HepG2 (cell line): ENCODE measurements at regions not wholly inside any gene's neighbourhood (a gene's known extent, or its start where the extent isn't known, plus 50 kb on each side); places are given as distances from the start of the nearest gene placed in this dataset.

Source experiments
- ATAC-seq: fragments of 200-7000 bp; cut with Tn5 transposase; 3 replicates; pipeline ENCODE4 v1.9.1; 2020; ENCODE audit warnings: mild to moderate bottlenecking, moderate library complexity
- BruUV-seq: library from RNA; stranded (reverse); fragments of 400-500 nt; replicated peaks from 2 replicates; lab custom pipeline; 2021; lab: Mats Ljungman, UMichigan
- CTCF ChIA-PET: fragments of 300-600 bp; formaldehyde crosslinking; extraction: SDS; loops from one replicate; lab custom pipeline; 2021; ENCODE audit warnings: low total read pairs, inconsistent platforms, low intra/inter-chr PET ratio; lab: Yijun Ruan, JAX
- POLR2A ChIA-PET: fragments of 350-600 bp; sonication (Branson Sonifier 250); formaldehyde crosslinking; loops from one replicate; lab custom pipeline; 2020; ENCODE audit warnings: antibody characterized with exemption, inconsistent platforms; lab: Yijun Ruan, JAX
- DNase-seq: peaks from one replicate; pipeline ENCODE4 v3.0.0-alpha.2; 2015; ENCODE audit warnings: low spot score
- FAIRE-seq: peaks from 3 replicates; lab custom pipeline; 2011; peaks lifted over from hg19 to GRCh38; lab: Jason Lieb, UNC
- H2AFZ ChIP-seq: one replicate; pipeline ENCODE4 v1.6.1; 2011; ENCODE audit warnings: low read length, inconsistent platforms
- H3K27ac ChIP-seq: fragments of 300-600 bp; 3 replicates; pipeline ENCODE4 v1.8.0; 2011; ENCODE audit warnings: mixed run types, mild to moderate bottlenecking, mixed read lengths, low read length, inconsistent platforms; ENCODE audit not compliant: insufficient read depth; ENCODE audit errors: extremely low read length
- H3K27me3 ChIP-seq, 2 experiments: fragments of 200-600 bp in 1 of 2; 2 replicates in 1 of 2; 3 replicates in 1 of 2; pipeline versions ENCODE4 v1.6.0 to v1.8.0; 2011; ENCODE audit warnings: low read length in 2 of 2, mild to moderate bottlenecking in 2 of 2, moderate library complexity in 2 of 2, inconsistent platforms in 1 of 2; ENCODE audit not compliant: insufficient read depth in 2 of 2, control insufficient read depth in 1 of 2
- H3K36me3 ChIP-seq, 2 experiments: fragments of 200-600 bp in 1 of 2; replicated peaks in 1 of 2; 2 replicates in 1 of 2; 3 replicates in 1 of 2; pipeline versions ENCODE4 v1.5.1 to v1.8.0; 2011; ENCODE audit warnings: low read length in 2 of 2, inconsistent platforms in 1 of 2; ENCODE audit not compliant: insufficient read depth in 2 of 2, control insufficient read depth in 1 of 2
- H3K4me1 ChIP-seq: 2 replicates; pipeline ENCODE4 v1.5.1; 2012; ENCODE audit warnings: low read length, inconsistent platforms; ENCODE audit not compliant: insufficient read depth
- H3K4me2 ChIP-seq: 2 replicates; pipeline ENCODE4 v1.6.0; 2011; ENCODE audit warnings: low read depth, low read length, inconsistent platforms
- H3K4me3 ChIP-seq, 3 experiments: fragments of 200-600 bp in 1 of 3; sonication (generic), shearing (Covaris generic) in 1 of 3; replicated peaks in 1 of 3; 2 replicates each; pipeline ENCODE4 v1.5.1; 2011 to 2016; ENCODE audit warnings: low read length in 3 of 3, inconsistent platforms in 2 of 3, low read depth in 2 of 3, mild to moderate bottlenecking in 2 of 3, control low read depth in 1 of 3, mixed read lengths in 1 of 3; ENCODE audit not compliant: insufficient read depth in 1 of 3
- H3K79me2 ChIP-seq: one replicate; pipeline ENCODE4 v1.6.1; 2011; ENCODE audit warnings: low read length, inconsistent platforms; ENCODE audit not compliant: insufficient read depth
- H3K9ac ChIP-seq: 2 replicates; pipeline ENCODE4 v1.6.0; 2011; ENCODE audit warnings: mild to moderate bottlenecking, low read depth, low read length, inconsistent platforms; ENCODE audit not compliant: insufficient read depth
- H3K9me3 ChIP-seq: 2 replicates; pipeline ENCODE4 v1.5.1; 2012; ENCODE audit warnings: mild to moderate bottlenecking, low read length
- H4K20me1 ChIP-seq: 2 replicates; pipeline ENCODE4 v1.6.0; 2011; ENCODE audit warnings: inconsistent platforms, mild to moderate bottlenecking, low read length, moderate library complexity; ENCODE audit not compliant: insufficient read depth
- GATAD1 ChIP-seq: IDR thresholded peaks from 2 replicates; pipeline ENCODE4 v1.6.1; 2016; ENCODE audit warnings: missing genetic modification reagents, missing compliant biosample characterization
- KLF9 ChIP-seq: IDR thresholded peaks from 2 replicates; pipeline ENCODE4 v1.6.1; 2016; ENCODE audit warnings: low read depth
- PBX2 ChIP-seq: IDR thresholded peaks from 2 replicates; pipeline ENCODE4 v1.6.1; 2016; ENCODE audit warnings: control low read depth
- ZNF282 ChIP-seq: fragments of 450-650 bp; IDR thresholded peaks from 2 replicates; pipeline ENCODE4 v1.6.1; 2018; ENCODE audit not compliant: partially characterized antibody
- ZNF720 ChIP-seq: sonication (generic); formaldehyde crosslinking; IDR thresholded peaks from 2 replicates; pipeline ENCODE4 v1.4.0; 2020; ENCODE audit warnings: missing genetic modification reagents
- ZNF770 ChIP-seq: sonication (generic); formaldehyde crosslinking; IDR thresholded peaks from 2 replicates; pipeline ENCODE4 v1.5.0; 2020; ENCODE audit warnings: mild to moderate bottlenecking, missing genetic modification reagents
- ZNF775 ChIP-seq: sonication (generic); formaldehyde crosslinking; IDR thresholded peaks from 2 replicates; pipeline ENCODE4 v1.4.0; 2020; ENCODE audit warnings: missing genetic modification reagents, mild to moderate bottlenecking, moderate library complexity, borderline replicate concordance
- WGBS: methylation state at CpG from one replicate; pipeline ENCODE4 v1.1.6; 2017; ENCODE audit warnings: low lambda C conversion rate; 5-methylcytosine and 5-hydroxymethylcytosine counted together
- in situ Hi-C: cut with HindIII; loops from 2 replicates; pipeline ENCODE4 v1.10.0; 2017; ENCODE audit warnings: low pct_unique_long_range_greater_than_20kb; ENCODE audit not compliant: extremely low pct_ligation_motif_present
- intact Hi-C: fragments of 100-400 bp; cut with micrococcal nuclease; formaldehyde crosslinking; loops from one replicate; pipeline ENCODE4 v1.10.0; 2022; ENCODE audit not compliant: unreplicated experiment

- TF ChIP-seq KLF9 (CRISPR knock-in tag) (no peak), ZNF770 (CRISPR knock-in tag) (no peak), ZNF775 (CRISPR knock-in tag) (no peak)
- TF ChIP-seq, all 625 proteins: peak for 0
- ATAC-seq, result no peak
- 0% methylated on average over 1 of the region's 1 CpG for WGBS
- intact Hi-C loops, result no loop called here
- H3K27me3 ChIP-seq, result no peaks in the 10 kb centered on the region
- H3K36me3 ChIP-seq, result no peaks in the 10 kb centered on the region
- H3K79me2 ChIP-seq, result no peaks in the 10 kb centered on the region
- H3K9me3 ChIP-seq, result peaks cover 97% of the 10 kb centered on the region
- H3K4me2 ChIP-seq, result no peak overlapping the region
- FAIRE-seq, result no peak
- BruUV-seq, result no TSS peak
- no peak overlapping the region for H2AFZ ChIP-seq
- H4K20me1 ChIP-seq, result no peaks in the 10 kb centered on the region
- H3K4me1 ChIP-seq, result no peaks in the 10 kb centered on the region
- in situ Hi-C loops, result no loop called here
- POLR2A ChIA-PET, result no interaction called here
- CTCF ChIA-PET, result no interaction called here
- DNase-seq, result no peak
- H3K4me3 ChIP-seq, result no peak overlapping the region
- H3K27ac ChIP-seq, result no peak overlapping the region
- H3K9ac ChIP-seq, result no peak overlapping the region
These were observed 628.2 kb upstream of the FOXG1 start for GRCh38 chr14:28138341-28138740.

GRCh38 chr14:28141662-28142061 is 624.9 kb upstream of the FOXG1 start:
- DNase-seq (no peak), ATAC-seq (no peak), FAIRE-seq (no peak)
- Histone ChIP-seq H3K9ac (no peak overlapping the region), H2AFZ (no peak overlapping the region), H3K9me3 (peaks cover 92% of the 10 kb centered on the region), H3K27ac (no peak overlapping the region), H3K27me3 (no peaks in the 10 kb centered on the region), H3K4me1 (no peaks in the 10 kb centered on the region), H3K79me2 (no peaks in the 10 kb centered on the region), H4K20me1 (no peaks in the 10 kb centered on the region), H3K4me3 (no peak overlapping the region), H3K36me3 (no peaks in the 10 kb centered on the region), H3K4me2 (no peak overlapping the region)
- no TSS peak for BruUV-seq
- CTCF ChIA-PET, result no interaction called here
- POLR2A ChIA-PET, result no interaction called here
- intact Hi-C loops (no loop called here), in situ Hi-C loops (no loop called here)
- TF ChIP-seq ZNF282 (no peak), ZNF720 (CRISPR knock-in tag) (no peak), GATAD1 (CRISPR knock-in tag) (no peak), PBX2 (no peak)
- 2% methylated on average over 2 of the region's 2 CpGs for WGBS
